NCI-H2196 (cell line): ENCODE measurements at regions not wholly inside any gene's neighbourhood (a gene's known extent, or its start where the extent isn't known, plus 50 kb on each side); places are given as distances from the start of the nearest gene placed in this dataset.

Source experiments
- DNase-seq: peaks from one replicate; lab custom pipeline; 2025; ENCODE audit not compliant: unreplicated experiment; lab: John Stamatoyannopoulos, UW

DNA sequence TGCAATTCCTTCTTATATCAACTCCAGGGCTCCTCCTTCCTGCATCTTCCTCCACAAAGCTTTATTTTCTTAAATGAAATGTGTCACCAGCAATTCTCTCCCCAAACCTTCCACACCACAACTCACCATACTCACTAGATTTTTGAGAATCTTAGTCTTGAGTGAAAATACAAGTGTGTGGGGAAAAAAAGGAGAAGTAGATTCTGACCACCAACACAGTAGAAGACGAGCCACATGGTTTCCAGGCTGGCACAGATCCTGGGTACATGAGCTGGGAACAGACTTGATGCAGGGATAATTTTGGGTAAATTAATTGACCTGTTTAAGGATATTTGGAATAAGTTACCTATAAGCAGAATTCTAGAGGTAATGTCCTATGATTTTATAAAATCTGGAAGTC lies 72.8 kb upstream of the KCNJ15 start:
- no peak for DNase-seq

DNA sequence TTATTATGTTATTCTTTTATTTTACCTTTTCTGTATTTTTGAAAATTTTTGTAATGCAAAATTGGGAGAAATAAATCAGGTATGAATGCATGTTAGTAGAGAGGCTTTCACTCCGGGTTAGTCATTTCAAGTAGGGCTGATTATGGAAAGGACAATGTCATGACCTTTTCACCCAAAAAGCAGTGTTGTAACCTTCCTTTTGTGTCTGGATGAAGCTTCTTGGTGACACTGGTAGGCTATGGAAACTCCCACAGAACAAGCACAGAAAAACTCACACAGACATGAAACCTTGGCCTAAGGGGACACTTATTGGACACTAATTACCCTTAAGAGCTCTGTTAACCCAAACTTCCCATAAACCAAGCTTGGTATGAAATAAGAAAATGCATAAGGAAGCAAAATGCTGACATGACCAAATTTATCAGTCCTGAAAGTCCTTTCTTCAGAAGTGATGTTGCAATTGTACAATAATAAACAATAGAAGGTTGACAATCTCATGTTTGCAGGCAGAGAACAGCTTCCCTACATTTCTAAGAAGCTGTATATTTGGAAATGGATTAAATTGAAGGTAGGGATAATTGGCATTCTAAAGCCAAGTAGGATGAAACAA lies 70.0 kb upstream of the KCNJ15 start:
- DNase-seq = no peak

DNA sequence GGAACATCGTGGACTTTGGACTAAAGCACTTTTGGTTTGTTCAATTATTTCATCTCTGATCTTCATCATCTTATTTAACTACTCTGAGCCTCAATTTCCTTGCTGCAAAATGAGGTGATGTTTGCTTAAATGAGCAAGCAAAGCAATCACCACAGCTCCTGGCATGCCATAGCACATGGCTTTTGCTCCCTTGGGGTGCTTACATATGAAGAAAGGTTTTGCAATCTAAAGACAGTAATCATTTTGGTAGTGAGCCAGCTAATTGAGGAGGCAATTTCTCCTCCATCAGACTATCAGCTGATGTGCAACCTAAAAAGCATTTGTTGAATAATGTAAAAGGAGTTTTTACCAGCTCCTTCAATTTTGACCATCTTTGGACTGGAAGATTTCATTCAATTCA lies 68.8 kb upstream of the KCNJ15 start:
- DNase-seq = no peak

DNA sequence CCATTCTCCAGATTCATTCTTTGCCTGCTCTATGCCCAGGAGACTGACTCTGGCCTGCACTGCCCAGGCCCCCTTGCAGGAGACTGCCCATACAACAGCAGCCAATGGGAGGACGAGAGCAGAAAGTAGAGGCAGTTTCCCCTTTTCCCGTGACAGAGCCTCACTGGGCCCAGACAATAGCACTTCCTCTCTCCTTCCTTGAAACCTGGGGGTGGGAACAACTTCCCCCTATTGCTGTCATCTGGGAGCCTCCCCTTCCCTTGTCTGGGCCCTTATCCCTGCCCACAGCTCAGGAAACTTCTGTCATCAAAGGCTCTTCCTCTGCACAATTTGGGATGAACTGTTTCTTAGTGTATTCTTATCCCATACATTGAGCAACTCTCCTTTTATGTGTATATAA lies 60.8 kb upstream of the KCNJ15 start:
- no peak for DNase-seq

DNA sequence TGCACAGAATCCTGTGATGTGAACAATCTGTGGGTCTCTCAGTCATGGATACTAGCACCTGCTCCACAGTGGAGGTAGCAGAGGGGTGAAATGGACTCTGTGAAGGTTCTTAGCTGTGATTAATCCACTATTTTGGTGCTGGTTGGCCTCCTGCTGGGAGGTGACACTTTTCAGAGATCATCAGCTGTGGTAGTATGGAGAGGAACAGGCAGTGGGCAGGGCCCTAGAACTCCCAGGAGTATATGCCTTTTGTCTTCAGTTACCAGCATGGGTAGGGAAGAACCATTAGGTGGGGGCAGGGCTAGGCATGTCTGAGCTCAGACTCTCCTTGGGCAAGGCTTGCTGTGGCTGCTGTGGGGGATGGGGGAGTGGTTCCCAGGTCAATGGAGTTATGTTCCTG lies 54.0 kb upstream of the KCNJ15 start:
- DNase-seq = no peak

DNA sequence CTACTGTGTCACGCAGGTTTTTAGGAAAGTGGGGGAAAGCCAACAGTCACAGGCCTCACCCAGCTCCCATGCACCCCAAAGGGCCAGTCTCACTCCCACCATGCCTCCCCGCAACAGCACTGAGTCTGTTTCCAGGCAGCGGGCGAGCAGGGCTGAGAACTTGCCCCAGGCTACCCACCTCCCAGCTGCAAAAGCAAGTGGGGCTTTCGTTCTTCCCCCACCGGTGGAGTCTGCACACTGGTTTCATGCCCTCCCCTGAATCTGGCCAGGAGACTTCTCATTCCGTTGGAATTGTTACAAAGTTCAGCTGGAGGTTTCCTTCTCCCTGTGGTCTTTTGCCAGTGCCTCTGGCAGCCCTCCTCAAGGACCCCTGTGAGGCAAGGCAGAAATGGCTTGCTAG lies 53.6 kb upstream of the KCNJ15 start:
- DNase-seq = no peak

DNA sequence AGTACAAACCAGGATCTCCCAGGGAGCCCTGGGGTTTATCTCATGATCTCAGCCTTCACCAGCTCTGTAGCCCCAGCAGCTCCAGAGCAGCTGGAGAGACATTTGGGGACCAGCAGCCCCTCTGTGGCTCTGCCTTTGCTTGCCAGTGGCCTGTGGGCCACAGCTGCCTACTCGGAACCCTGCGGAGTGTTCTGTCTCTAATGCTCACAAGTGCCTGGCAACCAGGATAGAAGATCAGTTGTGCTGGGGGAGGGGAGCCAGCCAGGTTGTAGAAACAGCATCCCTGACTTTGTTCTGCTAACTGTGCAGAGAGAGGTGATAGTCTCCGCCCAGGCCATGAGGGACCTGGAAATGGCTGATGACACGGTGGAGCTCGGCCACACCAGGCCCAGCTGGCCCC lies 50.9 kb upstream of the KCNJ15 start:
- peak; percentile 14 for DNase-seq

DNA sequence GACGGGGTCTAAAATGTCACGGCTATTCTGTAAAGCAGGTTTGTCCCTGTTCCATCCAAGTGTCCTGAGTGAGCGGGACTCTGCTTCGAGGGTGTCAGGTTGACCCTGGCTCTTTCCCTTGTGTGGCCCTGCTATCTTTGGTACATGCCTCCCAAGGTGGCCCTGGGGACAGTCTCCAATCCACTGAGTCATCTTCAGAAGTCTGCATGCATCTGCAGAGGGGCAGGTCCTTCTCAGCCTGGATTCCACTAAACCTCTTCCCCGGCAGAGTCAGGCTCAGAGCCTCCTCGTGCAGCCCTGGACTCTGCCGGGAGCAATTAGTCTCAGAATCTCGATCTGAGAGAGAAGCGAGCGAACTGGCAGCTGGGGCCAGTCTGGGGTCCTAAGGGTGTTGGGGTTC lies 50.1 kb upstream of the KCNJ15 start:
- no peak for DNase-seq
